HepG2 (cell line): ENCODE measurements at regions not wholly inside any gene's neighbourhood (a gene's known extent, or its start where the extent isn't known, plus 50 kb on each side); places are given as distances from the start of the nearest gene placed in this dataset.

Experiments
- SMC3 ChIP-seq: IDR thresholded peaks from 2 replicates; pipeline ENCODE4 v1.6.1; 2011; ENCODE audit warnings: low read length, improper control_type of control experiment
- TF ChIP-seq, protein P1 (sequence below): sonication (generic); formaldehyde crosslinking; IDR thresholded peaks from 2 replicates; pipeline ENCODE4 v1.5.0; 2020; ENCODE audit warnings: mild to moderate bottlenecking, missing genetic modification reagents, moderate library complexity

DNA sequence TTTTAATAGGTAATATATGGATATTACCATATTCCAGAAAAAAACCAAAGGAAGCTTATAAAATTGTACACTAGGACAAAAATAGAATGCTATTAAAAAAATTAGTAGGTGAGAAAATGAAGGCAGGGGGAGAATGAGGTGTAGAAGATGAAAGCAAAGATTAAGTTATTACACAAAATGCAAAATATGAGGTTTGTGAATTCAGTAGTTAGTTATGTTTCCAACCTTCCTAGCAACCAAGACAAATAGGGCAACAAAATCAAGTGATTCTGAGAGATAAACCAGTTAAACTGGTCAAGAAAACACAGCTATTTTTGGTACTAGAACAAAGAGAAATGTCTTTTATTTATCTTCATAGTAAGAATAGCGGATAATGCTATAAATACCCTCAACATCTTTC is 300.0 kb upstream of the RASGEF1B start:
- no peak for TF ChIP-seq SMC3
- TF ChIP-seq, protein P1, sequence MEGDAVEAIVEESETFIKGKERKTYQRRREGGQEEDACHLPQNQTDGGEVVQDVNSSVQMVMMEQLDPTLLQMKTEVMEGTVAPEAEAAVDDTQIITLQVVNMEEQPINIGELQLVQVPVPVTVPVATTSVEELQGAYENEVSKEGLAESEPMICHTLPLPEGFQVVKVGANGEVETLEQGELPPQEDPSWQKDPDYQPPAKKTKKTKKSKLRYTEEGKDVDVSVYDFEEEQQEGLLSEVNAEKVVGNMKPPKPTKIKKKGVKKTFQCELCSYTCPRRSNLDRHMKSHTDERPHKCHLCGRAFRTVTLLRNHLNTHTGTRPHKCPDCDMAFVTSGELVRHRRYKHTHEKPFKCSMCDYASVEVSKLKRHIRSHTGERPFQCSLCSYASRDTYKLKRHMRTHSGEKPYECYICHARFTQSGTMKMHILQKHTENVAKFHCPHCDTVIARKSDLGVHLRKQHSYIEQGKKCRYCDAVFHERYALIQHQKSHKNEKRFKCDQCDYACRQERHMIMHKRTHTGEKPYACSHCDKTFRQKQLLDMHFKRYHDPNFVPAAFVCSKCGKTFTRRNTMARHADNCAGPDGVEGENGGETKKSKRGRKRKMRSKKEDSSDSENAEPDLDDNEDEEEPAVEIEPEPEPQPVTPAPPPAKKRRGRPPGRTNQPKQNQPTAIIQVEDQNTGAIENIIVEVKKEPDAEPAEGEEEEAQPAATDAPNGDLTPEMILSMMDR (CRISPR knock-in tag) = no peak
